HUDEP-2 (cell line): ENCODE measurements at regions not wholly inside any gene's neighbourhood (a gene's known extent, or its start where the extent isn't known, plus 50 kb on each side); places are given as distances from the start of the nearest gene placed in this dataset.
"Not testable (repeated sequence)": the region's sequence is repeated elsewhere in the genome, so short reads cannot be mapped to it uniquely, and the experiment has no call there.

Source experiments
- DNase-seq, 76 experiments: peaks; one replicate each; lab custom pipeline; 2025; ENCODE audit not compliant: unreplicated experiment in 76 of 76; lab: John Stamatoyannopoulos, UW

GRCh38 chr6:1230689-1231605 is 81.0 kb upstream of the FOXQ1 start:
- DNase-seq = no peak

DNA sequence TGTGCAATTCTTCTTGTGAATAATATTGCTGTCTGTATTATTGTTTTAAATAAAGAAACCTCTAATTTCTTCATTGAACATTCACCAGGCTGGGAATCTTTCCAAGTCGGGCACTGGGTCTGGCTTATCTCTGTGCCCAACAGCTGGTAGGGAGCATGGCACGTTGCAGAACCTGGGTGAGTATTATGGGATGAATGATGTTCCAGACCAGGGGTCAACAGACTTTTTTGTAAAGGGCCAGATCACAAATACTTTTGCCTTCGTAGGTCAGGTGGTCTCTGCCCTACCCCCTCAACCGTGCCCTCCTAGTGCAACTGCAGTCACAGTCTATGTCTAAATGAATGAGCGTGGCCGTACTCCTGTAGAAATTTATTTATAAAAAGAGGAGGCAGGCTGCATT is 81.6 kb upstream of the FOXQ1 start:
- no peak for DNase-seq

GRCh38 chr6:1229808-1230207 is 82.1 kb upstream of the FOXQ1 start:
- no peak for DNase-seq

DNA sequence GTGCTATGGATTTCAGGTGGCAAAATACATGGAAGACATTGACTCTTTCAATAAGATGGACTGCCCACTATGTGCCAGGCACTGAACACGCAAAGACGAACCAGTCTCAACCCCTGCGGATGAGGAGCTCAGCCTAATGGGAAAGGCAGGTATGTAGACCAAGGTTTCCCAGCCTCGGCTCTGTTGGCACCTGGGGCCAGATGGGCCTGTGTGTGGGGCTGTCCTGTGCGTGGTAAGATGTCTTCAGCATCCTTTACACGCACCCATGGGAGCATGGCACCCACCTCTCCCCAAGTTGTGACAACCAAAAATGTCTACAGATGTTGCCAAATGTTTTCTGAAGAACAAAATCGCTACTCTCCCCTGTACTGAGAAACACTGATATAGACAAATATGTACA is 82.6 kb upstream of the FOXQ1 start:
- no peak for DNase-seq

DNA sequence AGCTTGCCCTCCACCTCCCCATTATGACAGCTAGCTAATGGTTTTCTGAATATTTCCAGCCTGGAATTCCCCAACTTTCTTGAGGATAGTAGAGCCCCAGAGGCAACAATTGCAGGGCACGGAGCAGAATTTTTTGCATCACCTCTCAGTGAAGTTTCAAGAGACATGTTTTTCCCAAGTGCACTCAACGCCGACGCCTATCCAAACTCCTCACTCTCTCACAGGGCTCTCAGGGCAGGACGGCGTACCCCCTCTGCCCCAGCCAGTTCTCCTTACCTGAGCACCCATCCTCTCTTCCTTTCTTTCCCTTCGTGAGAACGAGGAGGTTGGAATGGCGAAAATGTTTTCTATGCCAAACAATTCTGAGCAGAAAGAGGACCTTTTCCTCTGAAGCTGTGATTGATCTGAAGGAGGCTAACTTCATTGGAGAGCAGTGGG is 83.1 kb upstream of the FOXQ1 start:
- DNase-seq = no peak

DNA sequence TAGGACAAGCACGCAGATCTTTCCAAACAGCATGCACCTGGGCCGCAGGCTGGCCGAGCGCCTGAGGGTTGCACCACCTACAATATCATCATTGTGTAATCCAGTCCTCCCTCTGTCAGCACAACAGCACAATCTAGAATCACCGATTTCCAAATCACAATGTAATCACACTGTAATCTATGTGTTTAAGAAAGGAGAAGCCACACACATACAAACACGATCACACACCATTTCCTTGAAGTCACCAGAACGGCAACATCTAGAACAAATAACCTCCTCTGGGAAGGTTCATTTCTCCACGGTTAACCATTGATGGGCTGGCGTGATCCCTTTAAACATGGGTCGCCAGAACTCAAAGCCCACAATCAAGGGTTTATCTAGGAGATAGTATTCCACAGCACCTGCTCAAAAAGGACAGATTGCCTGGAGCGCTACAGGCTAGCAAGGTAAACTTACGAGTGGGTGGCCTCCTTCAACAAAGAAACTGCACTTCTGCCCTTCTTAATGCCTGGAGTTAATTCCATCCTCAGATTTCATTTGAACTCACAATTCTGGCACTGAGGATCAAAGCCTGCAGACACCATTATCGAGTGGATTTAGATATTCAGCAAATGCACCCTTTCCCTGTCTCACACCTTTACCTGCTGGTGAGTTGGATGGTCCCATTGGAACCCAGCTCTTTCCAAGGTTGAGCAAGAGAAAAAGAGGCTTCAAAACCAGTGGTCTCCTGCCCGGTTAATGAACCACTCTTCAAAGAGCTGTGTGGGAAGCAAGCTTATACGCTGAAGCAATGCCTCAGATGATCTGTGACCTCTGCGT is 83.8 kb upstream of the FOXQ1 start:
- DNase-seq = no peak

- DNase-seq = no peak
Measured at GRCh38 chr6:1227600-1227934, 84.3 kb upstream of the FOXQ1 start.

- DNase-seq = no peak
Measured at GRCh38 chr6:1226277-1227099, 85.4 kb upstream of the FOXQ1 start.

- no peak for DNase-seq
Measured at GRCh38 chr6:1224514-1224913, 87.4 kb upstream of the FOXQ1 start.

DNA sequence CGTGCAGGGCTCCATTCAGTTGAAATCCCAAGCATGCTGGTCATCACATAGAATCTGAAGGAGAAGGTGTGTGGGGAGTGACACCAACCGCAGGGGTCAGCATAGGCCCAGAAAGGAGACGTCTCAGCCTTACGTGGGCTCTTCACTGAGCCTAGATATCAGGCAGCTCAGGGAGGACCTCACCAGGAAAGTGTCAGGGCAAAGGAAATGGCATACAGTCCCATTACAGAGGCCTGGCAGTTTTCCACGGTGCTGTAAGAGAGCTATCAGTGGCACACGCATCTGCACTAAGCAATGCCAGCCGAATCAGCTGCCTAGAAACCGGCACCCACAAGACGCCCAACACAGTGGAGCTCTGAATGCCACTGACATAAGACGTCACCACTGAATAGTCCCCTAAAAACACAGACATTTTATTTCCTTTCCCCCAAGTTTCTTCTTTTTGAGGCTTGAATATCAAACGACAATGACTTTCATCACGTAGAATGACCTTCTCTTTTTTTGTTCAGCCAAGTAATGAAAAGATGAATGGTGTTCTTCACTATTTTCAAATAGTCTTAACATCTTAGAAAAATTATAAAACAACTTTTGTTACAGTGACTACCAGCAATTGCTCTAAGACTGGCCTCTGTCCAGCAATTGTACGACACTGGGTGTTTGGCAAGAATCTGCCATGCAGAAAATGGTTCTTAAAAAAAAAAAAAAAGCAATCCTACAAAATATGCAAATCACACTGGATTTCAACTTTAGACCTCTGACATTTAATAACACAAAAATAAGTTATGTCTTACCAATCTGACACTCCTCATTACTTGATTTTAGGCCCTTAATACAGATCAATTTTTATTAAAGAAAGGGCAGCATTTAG is 88.9 kb upstream of the FOXQ1 start:
- no peak for DNase-seq

DNA sequence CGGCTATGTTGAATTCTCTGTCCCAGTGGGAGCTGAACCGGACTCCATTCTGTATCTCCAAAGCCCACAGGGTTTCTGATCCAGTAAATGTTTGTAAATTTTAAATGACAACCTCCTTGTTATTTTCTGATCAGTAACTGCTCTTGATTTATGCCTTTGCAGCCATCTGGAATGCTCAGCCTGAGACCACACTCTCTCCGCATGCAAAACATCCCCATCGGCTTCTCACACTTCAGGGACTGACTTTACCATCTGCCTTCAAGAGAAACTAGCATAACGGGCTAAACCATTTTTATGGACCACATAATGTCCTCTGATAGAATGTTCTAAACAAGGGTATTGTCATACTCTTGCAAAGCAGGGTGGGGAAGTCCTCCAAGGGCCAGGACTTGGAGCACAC is 94.5 kb upstream of the FOXQ1 start:
- no peak for DNase-seq

- no peak for DNase-seq
Measured at GRCh38 chr6:1216488-1216974, 95.4 kb upstream of the FOXQ1 start.

DNA sequence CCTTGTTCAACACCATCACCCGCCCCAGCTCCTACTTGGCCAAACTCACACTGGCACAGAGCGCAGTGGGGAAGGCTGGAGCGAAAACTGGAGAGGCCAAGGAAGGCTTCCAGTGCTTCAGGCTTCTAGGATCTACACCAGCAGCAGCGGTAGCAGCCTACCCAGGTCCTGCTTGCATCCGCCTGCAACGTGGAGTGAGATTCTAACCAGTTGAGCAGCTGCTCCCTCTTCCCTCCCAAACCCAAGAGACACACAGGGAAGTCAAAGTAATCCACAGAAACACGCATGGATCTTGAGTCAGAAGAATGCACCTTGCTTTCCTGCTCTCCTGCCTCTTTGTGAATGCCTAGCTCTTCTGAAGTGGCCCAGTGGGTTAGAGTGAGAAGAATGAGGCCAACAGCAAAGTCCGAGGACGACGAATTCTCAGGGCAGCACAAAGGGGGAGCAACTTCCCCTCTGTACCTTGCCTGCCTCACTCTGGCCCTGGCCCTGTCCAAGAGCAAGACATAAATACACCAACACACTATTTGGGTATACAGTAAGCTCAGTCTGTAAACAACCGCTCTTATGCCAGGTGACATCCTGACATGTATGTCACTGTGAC is 95.9 kb upstream of the FOXQ1 start:
- DNase-seq = no peak

DNA sequence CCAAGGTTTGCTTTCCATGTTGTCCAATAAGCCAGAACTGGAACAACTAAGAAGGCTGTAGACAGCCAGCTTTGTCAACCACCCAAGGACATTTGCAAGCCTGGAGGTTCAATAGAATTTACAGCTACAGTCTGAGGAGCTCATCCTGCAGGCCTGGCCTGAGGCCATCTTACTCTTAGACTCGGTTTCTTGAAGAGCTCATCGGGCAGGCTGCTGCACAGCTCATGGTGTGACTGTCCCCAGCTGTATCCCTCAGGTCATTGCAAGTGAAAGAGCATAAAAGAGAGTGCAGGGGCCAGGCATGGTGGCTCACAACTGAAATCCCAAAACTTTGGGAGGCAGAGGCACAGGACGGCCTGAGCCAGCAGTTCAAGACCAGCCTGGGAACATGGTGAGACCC is 96.9 kb upstream of the FOXQ1 start:
- no peak for DNase-seq

GRCh38 chr6:1212919-1213318 is 99.0 kb upstream of the FOXQ1 start:
- no peak for DNase-seq

GRCh38 chr6:1212138-1212537 is 99.8 kb upstream of the FOXQ1 start:
- not testable (repeated sequence) for DNase-seq

DNA sequence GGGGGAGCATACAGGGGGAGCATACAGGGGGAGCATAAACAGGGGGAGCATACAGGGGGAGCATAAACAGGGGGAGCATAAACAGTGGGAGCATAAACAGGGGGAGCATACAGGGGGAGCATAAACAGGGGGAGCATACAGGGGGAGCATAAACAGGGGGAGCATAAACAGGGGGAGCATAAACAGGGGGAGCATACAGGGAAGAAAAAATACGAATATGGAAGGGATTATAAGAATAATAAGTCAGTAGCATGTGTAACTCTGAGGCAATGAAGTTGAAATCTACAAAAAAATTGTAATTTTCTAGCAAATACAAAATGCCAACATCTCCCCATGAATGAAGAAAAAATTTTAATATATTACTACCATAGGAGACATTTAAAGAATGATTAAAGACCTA is 101.3 kb upstream of the FOXQ1 start:
- DNase-seq = not testable (repeated sequence)

DNA sequence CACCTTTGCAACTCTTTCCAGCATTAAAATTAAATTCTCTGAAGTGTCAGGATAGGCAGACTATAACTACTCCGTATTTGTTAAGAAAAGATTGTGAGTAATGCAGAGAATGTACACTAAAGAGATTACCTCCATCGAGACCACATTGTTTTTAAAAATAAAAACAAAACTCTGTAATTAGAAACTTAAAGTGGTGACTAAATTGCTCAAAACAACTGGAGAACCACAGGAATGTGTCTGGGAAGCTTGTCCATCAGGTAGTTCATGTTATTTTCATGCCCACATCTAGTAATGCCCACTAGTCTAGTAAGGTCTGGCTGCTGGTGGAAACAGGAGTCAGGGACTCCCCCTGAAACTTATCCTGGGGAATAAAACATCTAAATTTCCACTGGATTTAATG is 103.0 kb upstream of the FOXQ1 start:
- no peak for DNase-seq

- DNase-seq = no peak
Measured at GRCh38 chr6:1203546-1203945, 108.4 kb upstream of the FOXQ1 start.

DNA sequence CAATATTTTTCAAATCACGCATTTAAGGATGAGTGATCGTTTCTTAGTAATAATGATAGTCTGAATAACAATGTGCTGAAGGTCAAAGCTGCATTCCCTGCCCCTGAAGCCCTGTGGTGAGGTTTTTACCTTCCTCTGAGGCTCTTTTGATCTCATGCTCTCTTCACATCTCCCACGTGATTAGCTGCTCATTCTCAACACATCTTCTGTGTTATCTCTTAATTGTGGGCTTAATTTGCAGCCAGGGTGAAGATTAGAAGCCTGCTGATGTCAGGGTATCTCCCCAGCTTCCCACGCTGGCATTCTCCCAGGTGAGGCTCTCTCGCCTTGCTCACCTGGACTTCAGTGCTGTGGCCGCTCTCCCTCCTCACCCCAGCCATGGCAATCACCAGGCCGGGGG is 109.7 kb upstream of the FOXQ1 start:
- DNase-seq = no peak
